ENCODE measurements at regions not wholly inside any gene's neighbourhood (a gene's known extent, or its start where the extent isn't known, plus 50 kb on each side); places are given as distances from the start of the nearest gene placed in this dataset.

DNA sequence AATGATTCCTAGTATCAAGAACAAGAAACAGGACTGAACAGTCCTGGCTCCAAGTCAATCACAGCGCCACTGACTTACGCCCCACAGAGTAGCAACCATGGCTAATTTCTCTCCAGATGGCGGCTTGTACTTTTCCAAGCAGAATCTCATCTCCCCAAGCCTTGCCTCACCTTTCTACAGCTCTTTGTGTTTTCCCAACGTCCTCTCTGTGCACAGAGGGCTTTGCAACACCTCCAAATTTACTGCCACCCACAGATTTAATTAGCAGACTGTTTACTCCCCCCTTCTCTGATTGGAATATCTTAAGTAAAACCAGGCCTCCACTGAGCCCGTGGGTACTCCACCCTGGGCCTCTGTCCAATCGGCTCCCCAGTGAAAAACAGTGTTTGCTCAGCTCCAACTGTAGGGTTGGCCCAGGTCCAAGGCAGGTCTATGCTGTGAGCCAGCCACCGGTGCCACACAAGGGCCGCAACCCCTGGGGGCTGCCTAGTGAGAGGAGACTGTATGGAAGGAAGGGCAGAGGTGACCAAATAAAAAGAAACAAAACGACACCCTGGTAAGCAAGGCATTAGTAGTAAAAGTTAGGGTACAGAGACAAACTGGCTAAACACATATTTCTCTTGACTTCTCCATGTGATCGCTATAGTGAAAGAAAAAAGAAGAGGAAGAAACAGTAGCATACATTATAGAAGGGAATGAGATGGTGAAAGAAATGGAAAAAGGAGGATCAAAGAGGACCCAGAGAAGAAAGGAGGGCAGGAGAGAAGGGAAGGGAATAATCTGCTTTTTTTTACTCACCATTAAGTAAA is 128.4 kb upstream of the SOD1 start:
- no peaks in the 10 kb centered on the region for H3K9me3 Mint-ChIP-seq
- no CpG with 5 or more reads among the region's 10 CpGs for WGBS (ENCODE audit: extremely low coverage, insufficient read length, low lambda C conversion rate)
- Histone ChIP-seq H3K23me2 (ENCODE audit: insufficient read length, low read depth, low read length, poor library complexity, severe bottlenecking) (no peaks in the 10 kb centered on the region), H3K27me3 (ENCODE audit: insufficient read depth, low read length) (no peaks in the 10 kb centered on the region), H2AFZ (ENCODE audit: low read length) (no peak overlapping the region), H4K20me1 (ENCODE audit: control insufficient read depth, insufficient read depth, insufficient read length) (no peaks in the 10 kb centered on the region), H4K91ac (ENCODE audit: insufficient read length, low read depth, low read length) (no peak overlapping the region), H3K4ac (ENCODE audit: low read depth, low read length) (no peak overlapping the region), H3K79me2 (ENCODE audit: insufficient read depth, low read length) (no peaks in the 10 kb centered on the region), H2BK20ac (ENCODE audit: low read depth, low read length, poor library complexity, severe bottlenecking) (no peak overlapping the region), H3K9me3 (ENCODE audit: control insufficient read depth, low read depth, low read length) (no peaks in the 10 kb centered on the region), H2BK15ac (ENCODE audit: low read depth, low read length) (no peak overlapping the region), H3T11ph (ENCODE audit: low read length) (no peak overlapping the region), H3K27ac (ENCODE audit: insufficient read length, low read depth, low read length) (no peak overlapping the region), H2BK5ac (ENCODE audit: insufficient read length, low read length) (no peak overlapping the region), H3K14ac (ENCODE audit: insufficient read depth, low read length) (no peak overlapping the region), H4K5ac (ENCODE audit: insufficient read length, low read depth, low read length) (no peak overlapping the region), H3K79me1 (ENCODE audit: insufficient read depth, low read depth, low read length, poor library complexity, severe bottlenecking) (no peaks in the 10 kb centered on the region), H2BK120ac (ENCODE audit: low read depth, low read length, poor library complexity, severe bottlenecking) (no peak overlapping the region), H3K18ac (ENCODE audit: insufficient read length, low read depth, low read length) (no peak overlapping the region), H3K56ac (ENCODE audit: insufficient read length, low read depth, low read length) (no peak overlapping the region), H4K8ac (replicated peaks; ENCODE audit: insufficient read length, low read depth, low read length) (no peak overlapping the region), H3K23ac (ENCODE audit: insufficient read length, low read depth, low read length) (no peak overlapping the region), H2AK5ac (ENCODE audit: insufficient read length, low read length) (no peak overlapping the region), H3K4me1 (ENCODE audit: insufficient read depth, low read length) (peaks cover 5% of the 10 kb centered on the region; the same call in 1 of the 2 replicates), H2BK12ac (ENCODE audit: insufficient read length, low read depth, low read length) (no peak overlapping the region), H3K4me2 (ENCODE audit: insufficient read depth, insufficient read length, low read length) (no peak overlapping the region), H3K9ac (ENCODE audit: extremely low read depth, insufficient read length, low read length) (no peak overlapping the region)
- no peak for TF ChIP-seq CTCF (conservative IDR thresholded peaks at IDR 0.05)
- peak overlapping the region in 2 of 3 experiments; percentile 15 to 58; a peak in 5 of 7 replicates for H3K27ac Mint-ChIP-seq
- no peak overlapping the region for H3K4me3 Mint-ChIP-seq
- H3K36me3 Mint-ChIP-seq (ENCODE audit: insufficient read depth in 1 of 3, low read depth in 3 of 3): 0 out of 7 replicates have a peak, but pooled peaks cover 0 to 2% (median 0%) of the 10 kb centered on the region in 3 experiments
- H3K4me1 Mint-ChIP-seq: peaks cover 40 to 47% of the 10 kb centered on the region in 2 experiments
- no peaks in the 10 kb centered on the region for H3K27me3 Mint-ChIP-seq (ENCODE audit: low read depth)
- DNase-seq: no peak
